SK-N-SH (cell line): ENCODE measurements at regions not wholly inside any gene's neighbourhood (a gene's known extent, or its start where the extent isn't known, plus 50 kb on each side); places are given as distances from the start of the nearest gene placed in this dataset.

Experiments
- CTCF ChIA-PET: fragments of 300-600, 350-600 bp; formaldehyde crosslinking; extraction: SDS; loops from one replicate; lab custom pipeline; 2021; lab: Yijun Ruan, JAX
- POLR2A ChIA-PET: fragments of 350-600 bp; sonication (Branson Sonifier 250); formaldehyde crosslinking; extraction: SDS; loops from one replicate; lab custom pipeline; 2020; ENCODE audit warnings: antibody characterized with exemption, inconsistent platforms; lab: Yijun Ruan, JAX
- DNase-seq: peaks from one replicate; pipeline ENCODE4 v3.0.0; 2012
- H2AFZ ChIP-seq: fragments of 200-600 bp; sonication (generic); 2 replicates; pipeline ENCODE4 v1.8.1; 2016; ENCODE audit warnings: antibody characterized with exemption, mild to moderate bottlenecking, low read depth
- H3F3A ChIP-seq: fragments of 200-600 bp; sonication (generic); replicated peaks from 2 replicates; pipeline ENCODE3; 2016; ENCODE audit warnings: antibody characterized with exemption, mild to moderate bottlenecking; ENCODE audit not compliant: insufficient read depth
- H3K27ac ChIP-seq, 2 experiments: fragments of 200-500 bp in 1 of 2; fragments of 200-600 bp in 1 of 2; sonication (Bioruptor generic) in 1 of 2; sonication (generic), shearing (Covaris generic) in 1 of 2; 2 replicates each; pipeline versions ENCODE4 v1.5.1 to v1.6.1; 2014 to 2016; ENCODE audit warnings: low read depth in 2 of 2, inconsistent platforms in 1 of 2, low read length in 1 of 2, mild to moderate bottlenecking in 1 of 2, mixed read lengths in 1 of 2
- H3K27me3 ChIP-seq: fragments of 200-600 bp; sonication (generic), shearing (Covaris generic); 2 replicates; pipeline ENCODE4 v1.6.1; 2016; ENCODE audit warnings: mixed run types; ENCODE audit not compliant: insufficient read depth
- H3K36me3 ChIP-seq, 2 experiments: fragments of 200-500 bp in 1 of 2; fragments of 200-600 bp in 1 of 2; sonication (Bioruptor generic) in 1 of 2; sonication (generic) in 1 of 2; replicated peaks in 1 of 2; 2 replicates each; pipeline versions ENCODE3 to v1.5.1; 2014 to 2016; ENCODE audit warnings: low read length in 1 of 2, mild to moderate bottlenecking in 1 of 2; ENCODE audit not compliant: insufficient read depth in 2 of 2, control insufficient read depth in 1 of 2
- H3K4me1 ChIP-seq, 2 experiments: fragments of 200-500 bp in 1 of 2; fragments of 200-600 bp in 1 of 2; sonication (Bioruptor generic) in 1 of 2; sonication (generic), shearing (Covaris generic) in 1 of 2; 2 replicates each; pipeline versions ENCODE4 v1.5.1 to v1.6.1; 2014 to 2016; ENCODE audit warnings: low read depth in 1 of 2, low read length in 1 of 2, mixed run types in 1 of 2; ENCODE audit not compliant: insufficient read depth in 2 of 2, control insufficient read depth in 1 of 2
- H3K4me2 ChIP-seq: fragments of 200-600 bp; sonication (generic), shearing (Covaris generic); 2 replicates; pipeline ENCODE4 v1.6.1; 2017; ENCODE audit warnings: mixed run types
- H3K4me3 ChIP-seq, 2 experiments: fragments of 200-500 bp in 1 of 2; fragments of 200-600 bp in 1 of 2; sonication (Bioruptor generic) in 1 of 2; sonication (generic), shearing (Covaris generic) in 1 of 2; 2 replicates each; pipeline versions ENCODE4 v1.5.1 to v1.8.1; 2014 to 2016; ENCODE audit warnings: low read depth in 2 of 2, inconsistent platforms in 1 of 2, low read length in 1 of 2, mild to moderate bottlenecking in 1 of 2, mixed read lengths in 1 of 2, moderate library complexity in 1 of 2
- H3K79me2 ChIP-seq: fragments of 200-600 bp; sonication (generic); 2 replicates; pipeline ENCODE4 v1.8.1; 2017; ENCODE audit warnings: mild to moderate bottlenecking; ENCODE audit not compliant: insufficient read depth
- H3K9ac ChIP-seq: fragments of 200-600 bp; sonication (generic); 2 replicates; pipeline ENCODE4 v1.6.1; 2017; ENCODE audit warnings: mixed run types
- H3K9me2 ChIP-seq: fragments of 200-600 bp; sonication (generic); 2 replicates; pipeline ENCODE4 v1.6.1; 2017; ENCODE audit warnings: mixed run types
- H3K9me3 ChIP-seq: fragments of 200-600 bp; sonication (generic); 2 replicates; pipeline ENCODE4 v1.6.1; 2017; ENCODE audit warnings: mixed run types, mild to moderate bottlenecking, moderate library complexity
- H4K20me1 ChIP-seq: fragments of 200-600 bp; sonication (generic); 2 replicates; pipeline ENCODE4 v1.6.1; 2017; ENCODE audit warnings: mild to moderate bottlenecking, mixed run types; ENCODE audit not compliant: insufficient read depth
- CHD2 ChIP-seq: fragments of 150-350 bp; IDR thresholded peaks from 2 replicates; pipeline ENCODE4 v1.6.1; 2018; ENCODE audit warnings: low read length; ENCODE audit not compliant: partially characterized antibody
- ELF1 ChIP-seq: IDR thresholded peaks from 2 replicates; pipeline ENCODE4 v1.4.0; 2012
- FOXJ3 ChIP-seq: sonication (generic); formaldehyde crosslinking; IDR thresholded peaks from 2 replicates; pipeline ENCODE4 v1.5.1; 2020; ENCODE audit warnings: mild to moderate bottlenecking, missing genetic modification reagents
- FOXM1 ChIP-seq: IDR thresholded peaks from 2 replicates; pipeline ENCODE4 v1.4.0; 2012; ENCODE audit warnings: low read depth, mild to moderate bottlenecking
- GATA2 ChIP-seq: sonication (generic); formaldehyde crosslinking; IDR thresholded peaks from 2 replicates; pipeline ENCODE4 v1.5.0; 2020; ENCODE audit warnings: mild to moderate bottlenecking, missing genetic modification reagents
- MEF2A ChIP-seq: IDR thresholded peaks from 2 replicates; pipeline ENCODE4 v1.4.0; 2012; ENCODE audit warnings: low read depth, borderline replicate concordance
- MXI1 ChIP-seq: IDR thresholded peaks from 2 replicates; pipeline ENCODE4 v1.6.1; 2012; ENCODE audit warnings: mild to moderate bottlenecking, low read depth, low read length, improper control_type of control experiment
- PBX3 ChIP-seq: IDR thresholded peaks from 2 replicates; pipeline ENCODE4; 2012
- POLR2AphosphoS5 ChIP-seq: IDR thresholded peaks from 2 replicates; pipeline ENCODE4 v1.6.1; 2012; ENCODE audit warnings: low read depth, low read length
- RAD21 ChIP-seq: IDR thresholded peaks from 2 replicates; pipeline ENCODE4 v1.6.1; 2012; ENCODE audit warnings: mild to moderate bottlenecking, low read length
- RCOR1 ChIP-seq: fragments of 150-350 bp; IDR thresholded peaks from 2 replicates; pipeline ENCODE4 v1.6.1; 2017; ENCODE audit warnings: antibody characterized with exemption, low read length
- RFX5 ChIP-seq: IDR thresholded peaks from 2 replicates; pipeline ENCODE4 v1.6.1; 2012; ENCODE audit warnings: mild to moderate bottlenecking, improper control_type of control experiment, low read length
- TAF1 ChIP-seq: IDR thresholded peaks from 2 replicates; pipeline ENCODE4 v1.6.1; 2012; ENCODE audit warnings: low read depth, mild to moderate bottlenecking, low read length, moderate library complexity, borderline replicate concordance
- TEAD4 ChIP-seq: IDR thresholded peaks from 2 replicates; pipeline ENCODE4 v1.4.0; 2012; ENCODE audit warnings: mild to moderate bottlenecking, borderline replicate concordance; ENCODE audit not compliant: insufficient read depth
- USF1 ChIP-seq: IDR thresholded peaks from 2 replicates; pipeline ENCODE4 v1.4.0; 2012; ENCODE audit warnings: low read depth, borderline replicate concordance
- WGBS: methylation state at CpG from one replicate; pipeline ENCODE4 v1.1.6; 2017; ENCODE audit warnings: low lambda C conversion rate; 5-methylcytosine and 5-hydroxymethylcytosine counted together
- TF ChIP-seq, protein P1 (sequence below): IDR thresholded peaks from 2 replicates; pipeline ENCODE4 v1.4.0; 2012; ENCODE audit warnings: low read depth, borderline replicate concordance
- TF ChIP-seq, protein P2 (sequence below): IDR thresholded peaks from 2 replicates; pipeline ENCODE4 v1.6.1; 2012; ENCODE audit warnings: mild to moderate bottlenecking, low read depth, low read length, moderate library complexity

- CTCF ChIA-PET, result no interaction called here
- TF ChIP-seq RAD21 (no peak), FOXM1 (no peak), MXI1 (no peak), USF1 (no peak), ELF1 (no peak), POLR2AphosphoS5 (no peak), PBX3 (no peak), GATA2 (no peak), TEAD4 (no peak), RFX5 (no peak), RCOR1 (no peak), FOXJ3 (no peak), CHD2 (no peak), TAF1 (no peak), MEF2A (no peak)
- TF ChIP-seq, protein P1, sequence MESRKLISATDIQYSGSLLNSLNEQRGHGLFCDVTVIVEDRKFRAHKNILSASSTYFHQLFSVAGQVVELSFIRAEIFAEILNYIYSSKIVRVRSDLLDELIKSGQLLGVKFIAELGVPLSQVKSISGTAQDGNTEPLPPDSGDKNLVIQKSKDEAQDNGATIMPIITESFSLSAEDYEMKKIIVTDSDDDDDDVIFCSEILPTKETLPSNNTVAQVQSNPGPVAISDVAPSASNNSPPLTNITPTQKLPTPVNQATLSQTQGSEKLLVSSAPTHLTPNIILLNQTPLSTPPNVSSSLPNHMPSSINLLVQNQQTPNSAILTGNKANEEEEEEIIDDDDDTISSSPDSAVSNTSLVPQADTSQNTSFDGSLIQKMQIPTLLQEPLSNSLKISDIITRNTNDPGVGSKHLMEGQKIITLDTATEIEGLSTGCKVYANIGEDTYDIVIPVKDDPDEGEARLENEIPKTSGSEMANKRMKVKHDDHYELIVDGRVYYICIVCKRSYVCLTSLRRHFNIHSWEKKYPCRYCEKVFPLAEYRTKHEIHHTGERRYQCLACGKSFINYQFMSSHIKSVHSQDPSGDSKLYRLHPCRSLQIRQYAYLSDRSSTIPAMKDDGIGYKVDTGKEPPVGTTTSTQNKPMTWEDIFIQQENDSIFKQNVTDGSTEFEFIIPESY, result no peak
- TF ChIP-seq, protein P2, sequence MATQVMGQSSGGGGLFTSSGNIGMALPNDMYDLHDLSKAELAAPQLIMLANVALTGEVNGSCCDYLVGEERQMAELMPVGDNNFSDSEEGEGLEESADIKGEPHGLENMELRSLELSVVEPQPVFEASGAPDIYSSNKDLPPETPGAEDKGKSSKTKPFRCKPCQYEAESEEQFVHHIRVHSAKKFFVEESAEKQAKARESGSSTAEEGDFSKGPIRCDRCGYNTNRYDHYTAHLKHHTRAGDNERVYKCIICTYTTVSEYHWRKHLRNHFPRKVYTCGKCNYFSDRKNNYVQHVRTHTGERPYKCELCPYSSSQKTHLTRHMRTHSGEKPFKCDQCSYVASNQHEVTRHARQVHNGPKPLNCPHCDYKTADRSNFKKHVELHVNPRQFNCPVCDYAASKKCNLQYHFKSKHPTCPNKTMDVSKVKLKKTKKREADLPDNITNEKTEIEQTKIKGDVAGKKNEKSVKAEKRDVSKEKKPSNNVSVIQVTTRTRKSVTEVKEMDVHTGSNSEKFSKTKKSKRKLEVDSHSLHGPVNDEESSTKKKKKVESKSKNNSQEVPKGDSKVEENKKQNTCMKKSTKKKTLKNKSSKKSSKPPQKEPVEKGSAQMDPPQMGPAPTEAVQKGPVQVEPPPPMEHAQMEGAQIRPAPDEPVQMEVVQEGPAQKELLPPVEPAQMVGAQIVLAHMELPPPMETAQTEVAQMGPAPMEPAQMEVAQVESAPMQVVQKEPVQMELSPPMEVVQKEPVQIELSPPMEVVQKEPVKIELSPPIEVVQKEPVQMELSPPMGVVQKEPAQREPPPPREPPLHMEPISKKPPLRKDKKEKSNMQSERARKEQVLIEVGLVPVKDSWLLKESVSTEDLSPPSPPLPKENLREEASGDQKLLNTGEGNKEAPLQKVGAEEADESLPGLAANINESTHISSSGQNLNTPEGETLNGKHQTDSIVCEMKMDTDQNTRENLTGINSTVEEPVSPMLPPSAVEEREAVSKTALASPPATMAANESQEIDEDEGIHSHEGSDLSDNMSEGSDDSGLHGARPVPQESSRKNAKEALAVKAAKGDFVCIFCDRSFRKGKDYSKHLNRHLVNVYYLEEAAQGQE, result no peak
- TF ChIP-seq, all 33 proteins: peak for 0
- no peak for DNase-seq
- H3K4me3 ChIP-seq, result no peak overlapping the region
- H3K36me3 ChIP-seq, result no peaks in the 10 kb centered on the region
- no peak overlapping the region for H3K9ac ChIP-seq
- no peak overlapping the region for H3K4me2 ChIP-seq
- H3F3A ChIP-seq, result no peaks in the 10 kb centered on the region
- H3K9me2 ChIP-seq, result no peaks in the 10 kb centered on the region
- POLR2A ChIA-PET, result no interaction called here
- no peak overlapping the region for H2AFZ ChIP-seq
- H3K27ac ChIP-seq, result no peak overlapping the region
- no peaks in the 10 kb centered on the region for H3K79me2 ChIP-seq
- no peaks in the 10 kb centered on the region for H3K4me1 ChIP-seq
- no peaks in the 10 kb centered on the region for H3K9me3 ChIP-seq
- H3K27me3 ChIP-seq, result no peaks in the 10 kb centered on the region
- WGBS, result 27% methylated on average over 4 of the region's 4 CpGs
- no peaks in the 10 kb centered on the region for H4K20me1 ChIP-seq
Measured at GRCh38 chr2:104952976-104953375, 84.9 kb upstream of the MRPS9 start.
